DOHH2 (cell line): ENCODE measurements at regions not wholly inside any gene's neighbourhood (a gene's known extent, or its start where the extent isn't known, plus 50 kb on each side); places are given as distances from the start of the nearest gene placed in this dataset.

Experiments used
- H3F3A ChIP-seq: fragments of 200-600 bp; sonication (generic), shearing (Covaris generic); 2 replicates; pipeline ENCODE4 v1.6.0; 2016; ENCODE audit warnings: antibody characterized with exemption, mild to moderate bottlenecking; ENCODE audit not compliant: control insufficient read depth, insufficient read depth
- H3K27ac ChIP-seq: fragments of 200-600 bp; sonication (generic); 2 replicates; pipeline ENCODE4 v1.5.1; 2014; ENCODE audit warnings: low read depth, mild to moderate bottlenecking, low read length, moderate library complexity
- H3K27me3 ChIP-seq: fragments of 200-600 bp; sonication (generic); 2 replicates; pipeline ENCODE4 v1.6.1; 2014; ENCODE audit warnings: mild to moderate bottlenecking, low read length, mixed read lengths; ENCODE audit not compliant: control insufficient read depth
- H3K36me3 ChIP-seq: fragments of 200-600 bp; sonication (generic); 2 replicates; pipeline ENCODE4 v1.6.1; 2014; ENCODE audit warnings: mild to moderate bottlenecking, low read length, moderate library complexity, mixed read lengths; ENCODE audit not compliant: control insufficient read depth
- H3K4me1 ChIP-seq: fragments of 200-600 bp; sonication (generic); 2 replicates; pipeline ENCODE4 v1.6.1; 2014; ENCODE audit warnings: mild to moderate bottlenecking, low read length, mixed read lengths; ENCODE audit not compliant: control insufficient read depth
- H3K4me2 ChIP-seq: fragments of 200-600 bp; sonication (generic); 2 replicates; pipeline ENCODE4 v1.6.0; 2014; ENCODE audit warnings: mild to moderate bottlenecking, low read length, moderate library complexity
- H3K4me3 ChIP-seq: fragments of 200-600 bp; sonication (generic); 2 replicates; pipeline ENCODE4 v1.5.1; 2014; ENCODE audit warnings: mild to moderate bottlenecking, low read length, mixed read lengths
- H3K79me2 ChIP-seq: fragments of 200-600 bp; sonication (generic); 2 replicates; pipeline ENCODE4 v1.6.1; 2014; ENCODE audit warnings: mild to moderate bottlenecking, low read length, mixed read lengths; ENCODE audit not compliant: control insufficient read depth
- H3K9me2 ChIP-seq: fragments of 200-600 bp; sonication (generic); replicated peaks from 2 replicates; pipeline ENCODE4 v1.6.1; 2014; ENCODE audit warnings: mild to moderate bottlenecking, low read length, mixed read lengths; ENCODE audit not compliant: control insufficient read depth
- H3K9me3 ChIP-seq: fragments of 200-600 bp; sonication (generic); 2 replicates; pipeline ENCODE4 v1.6.1; 2014; ENCODE audit warnings: antibody characterized with exemption, low read length, mixed read lengths; ENCODE audit not compliant: control insufficient read depth, insufficient read depth
- H4K20me1 ChIP-seq: fragments of 200-600 bp; sonication (generic); 2 replicates; pipeline ENCODE4 v1.6.0; 2014; ENCODE audit warnings: low read depth, mild to moderate bottlenecking, antibody characterized with exemption, low read length, moderate library complexity; ENCODE audit not compliant: control insufficient read depth, insufficient read depth
- CTCF ChIP-seq: fragments of 200-600 bp; sonication (generic); IDR thresholded peaks from one replicate; pipeline ENCODE4 v1.5.1; 2014; ENCODE audit warnings: antibody characterized with exemption, mild to moderate bottlenecking, low read depth, low read length; ENCODE audit not compliant: poor library complexity, severe bottlenecking
- EZH2phosphoT487 ChIP-seq: fragments of 200-600 bp; sonication (generic); IDR thresholded peaks from 2 replicates; pipeline ENCODE4 v1.6.1; 2017; ENCODE audit warnings: borderline replicate concordance, mild to moderate bottlenecking, antibody characterized with exemption, low read length, moderate library complexity, mixed read lengths

GRCh38 chr20:22918286-22918983, 116.7 kb upstream of the SSTR4 start:
- no peaks in the 10 kb centered on the region for H3K79me2 ChIP-seq
- H3K27me3 ChIP-seq: no peaks in the 10 kb centered on the region
- no peaks in the 10 kb centered on the region for H3F3A ChIP-seq
- H3K36me3 ChIP-seq: no peaks in the 10 kb centered on the region
- no peaks in the 10 kb centered on the region for H3K4me1 ChIP-seq
- H3K9me3 ChIP-seq: no peaks in the 10 kb centered on the region
- no peak for TF ChIP-seq EZH2phosphoT487
- TF ChIP-seq CTCF: no peak
- H3K4me2 ChIP-seq: no peak overlapping the region
- no peaks in the 10 kb centered on the region for H4K20me1 ChIP-seq
- H3K9me2 ChIP-seq: no peaks in the 10 kb centered on the region
- H3K4me3 ChIP-seq: no peak overlapping the region
- no peak overlapping the region for H3K27ac ChIP-seq

GRCh38 chr20:22920898-22921297, 114.2 kb upstream of the SSTR4 start:
- Histone ChIP-seq H3K9me2 (no peaks in the 10 kb centered on the region), H3K36me3 (no peaks in the 10 kb centered on the region), H3K9me3 (no peaks in the 10 kb centered on the region), H3K27ac (no peak overlapping the region), H3K4me2 (no peak overlapping the region), H3K27me3 (no peaks in the 10 kb centered on the region), H3K4me3 (no peak overlapping the region), H4K20me1 (no peaks in the 10 kb centered on the region), H3F3A (no peaks in the 10 kb centered on the region), H3K79me2 (no peaks in the 10 kb centered on the region), H3K4me1 (no peaks in the 10 kb centered on the region)
- TF ChIP-seq CTCF: no peak

GRCh38 chr20:22921595-22922421, 113.3 kb upstream of the SSTR4 start:
- H3F3A ChIP-seq: no peaks in the 10 kb centered on the region
- H4K20me1 ChIP-seq: no peaks in the 10 kb centered on the region
- H3K9me3 ChIP-seq: no peaks in the 10 kb centered on the region
- H3K27ac ChIP-seq: no peak overlapping the region
- H3K4me2 ChIP-seq: no peak overlapping the region
- H3K4me1 ChIP-seq: no peaks in the 10 kb centered on the region
- H3K27me3 ChIP-seq: no peaks in the 10 kb centered on the region
- no peaks in the 10 kb centered on the region for H3K9me2 ChIP-seq
- H3K4me3 ChIP-seq: no peak overlapping the region
- no peaks in the 10 kb centered on the region for H3K79me2 ChIP-seq
- TF ChIP-seq EZH2phosphoT487 (no peak), CTCF (no peak)
- H3K36me3 ChIP-seq: no peaks in the 10 kb centered on the region
